ENCODE measurements at regions not wholly inside any gene's neighbourhood (a gene's known extent, or its start where the extent isn't known, plus 50 kb on each side); places are given as distances from the start of the nearest gene placed in this dataset.
"Not testable (repeated sequence)": the region's sequence is repeated elsewhere in the genome, so short reads cannot be mapped to it uniquely, and the experiment has no call there.

GRCh38 chr6:85002847-85003246, 238.4 kb upstream of the TBX18 start:
- no peak for DNase-seq

- DNase-seq: no peak
Measured at GRCh38 chr6:85000001-85000400, 235.6 kb upstream of the TBX18 start.

- no peak for DNase-seq
Measured at GRCh38 chr6:84998223-84998622, 233.8 kb upstream of the TBX18 start.

GRCh38 chr6:84988766-84989165, 224.4 kb upstream of the TBX18 start:
- not testable (repeated sequence) for DNase-seq

GRCh38 chr6:84985490-84985889, 221.1 kb upstream of the TBX18 start:
- not testable (repeated sequence) for DNase-seq

GRCh38 chr6:84979541-84979940, 215.1 kb upstream of the TBX18 start:
- no peak for DNase-seq

GRCh38 chr6:84977363-84977705, 212.9 kb upstream of the TBX18 start:
- DNase-seq: no peak

GRCh38 chr6:84976526-84977362, 212.3 kb upstream of the TBX18 start:
- DNase-seq: no peak

GRCh38 chr6:84975316-84975715, 210.9 kb upstream of the TBX18 start:
- DNase-seq: no peak

GRCh38 chr6:84973606-84974005, 209.2 kb upstream of the TBX18 start:
- DNase-seq: no peak

- no peak for DNase-seq
Measured at GRCh38 chr6:84967965-84968364, 203.6 kb upstream of the TBX18 start.

- DNase-seq: no peak
Measured at GRCh38 chr6:84967389-84967788, 203.0 kb upstream of the TBX18 start.

GRCh38 chr6:84953111-84953755, 188.8 kb upstream of the TBX18 start:
- DNase-seq: no peak

- not testable (repeated sequence) for DNase-seq
Measured at GRCh38 chr6:84944926-84945325, 180.5 kb upstream of the TBX18 start.

- no peak for DNase-seq
Measured at GRCh38 chr6:84943905-84944304, 179.5 kb upstream of the TBX18 start.

- not testable (repeated sequence) for DNase-seq
Measured at GRCh38 chr6:84941609-84942008, 177.2 kb upstream of the TBX18 start.

GRCh38 chr6:84929212-84929611, 164.8 kb upstream of the TBX18 start:
- DNase-seq: no peak

GRCh38 chr6:84927551-84927950, 163.2 kb upstream of the TBX18 start:
- DNase-seq: no peak

GRCh38 chr6:84926189-84927155, 162.1 kb upstream of the TBX18 start:
- DNase-seq: no peak

- DNase-seq: no peak
Measured at GRCh38 chr6:84921891-84922290, 157.5 kb upstream of the TBX18 start.

- no peak for DNase-seq
Measured at GRCh38 chr6:84920021-84920420, 155.6 kb upstream of the TBX18 start.

GRCh38 chr6:84916704-84917103, 152.3 kb upstream of the TBX18 start:
- no peak for DNase-seq
